ENCODE measurements at regions not wholly inside any gene's neighbourhood (a gene's known extent, or its start where the extent isn't known, plus 50 kb on each side); places are given as distances from the start of the nearest gene placed in this dataset.

DNA sequence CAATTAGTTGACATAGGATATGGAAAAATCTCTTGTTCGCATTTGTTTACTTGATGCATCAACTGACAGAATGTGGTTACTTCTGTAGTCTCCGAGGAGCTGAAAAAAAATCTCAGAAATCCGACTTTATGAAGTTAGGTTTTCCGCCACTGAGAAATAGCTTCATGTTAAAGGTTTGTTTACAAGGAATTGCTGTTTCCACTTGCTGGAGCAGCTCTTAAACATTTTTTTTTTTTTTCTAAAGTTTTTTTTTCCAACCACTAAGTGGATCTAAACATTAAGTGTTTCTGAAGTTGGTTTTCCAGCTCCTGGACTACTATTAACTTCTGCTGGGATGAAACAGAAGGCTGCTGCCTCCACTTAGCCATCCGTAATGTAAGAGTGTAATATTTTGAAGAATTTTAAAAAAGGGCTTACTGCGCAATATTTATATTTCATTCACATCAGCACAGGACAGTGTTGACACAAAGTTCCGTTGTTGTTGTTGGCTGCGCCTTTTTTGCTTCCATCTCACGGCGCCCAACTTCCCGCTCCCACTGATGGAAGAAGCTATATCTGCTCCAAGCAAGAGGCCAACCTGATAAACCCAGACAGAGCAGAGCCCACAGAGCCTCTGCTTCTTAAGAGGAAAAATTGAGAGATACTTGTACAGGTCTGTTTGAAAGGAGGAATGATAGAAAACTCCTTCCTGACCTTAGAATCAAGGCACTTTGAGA lies 167.7 kb upstream of the KCNJ16 start:
- DNase-seq, result no peak

DNA sequence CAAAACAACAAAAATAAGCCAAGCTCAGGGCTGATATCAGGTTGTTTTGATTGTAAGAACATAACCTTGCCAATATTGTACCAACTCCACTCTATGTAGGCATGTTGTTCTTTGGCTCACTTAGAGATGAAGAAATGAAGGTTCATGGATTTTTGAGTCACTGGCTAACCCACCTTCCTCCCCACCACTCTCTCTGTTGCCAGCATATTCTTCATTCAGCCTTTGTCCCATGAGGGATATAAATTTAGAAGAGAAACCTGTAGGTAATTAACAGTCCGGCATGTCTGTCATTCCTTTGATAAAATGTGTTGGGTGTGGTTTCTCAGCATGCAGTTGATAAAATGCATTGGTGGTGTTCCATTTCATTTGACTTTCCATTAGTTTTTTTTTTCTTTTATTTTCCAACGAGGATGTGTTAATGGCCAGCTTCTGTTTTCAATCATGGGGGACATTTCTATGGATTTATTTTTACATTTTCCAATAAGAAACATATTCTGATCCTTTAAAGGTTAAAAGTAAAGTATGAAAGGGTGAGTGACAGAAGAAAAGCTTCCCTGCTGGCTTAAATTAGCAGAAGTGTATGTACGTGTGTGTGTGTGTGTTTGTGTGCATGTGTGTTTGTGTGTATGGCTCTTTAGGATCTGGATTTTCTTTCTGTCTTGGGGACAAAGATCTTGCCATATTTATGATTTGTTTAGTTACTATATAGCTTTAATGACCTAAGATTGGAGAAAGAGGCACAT lies 166.2 kb upstream of the KCNJ16 start:
- no peak for DNase-seq

DNA sequence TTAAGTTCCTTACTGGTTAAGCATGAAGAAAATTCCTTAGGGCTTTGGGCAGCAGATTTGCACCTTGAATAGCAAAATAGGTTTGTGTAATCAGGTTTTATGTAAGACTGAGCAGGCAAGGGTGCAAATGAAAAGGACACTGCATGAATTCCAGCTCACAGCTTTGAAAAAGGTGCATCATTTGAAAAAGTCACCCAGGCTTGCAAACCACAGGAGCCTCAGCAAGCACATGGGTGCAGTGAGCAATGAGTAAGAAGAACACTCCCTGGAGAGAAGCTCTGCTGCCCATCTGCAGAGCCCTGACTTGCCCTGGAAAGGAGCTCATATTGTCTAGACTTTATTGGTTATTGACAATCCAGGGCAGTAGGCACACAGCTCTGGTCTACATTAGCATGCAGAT lies 165.6 kb upstream of the KCNJ16 start:
- DNase-seq, result no peak

DNA sequence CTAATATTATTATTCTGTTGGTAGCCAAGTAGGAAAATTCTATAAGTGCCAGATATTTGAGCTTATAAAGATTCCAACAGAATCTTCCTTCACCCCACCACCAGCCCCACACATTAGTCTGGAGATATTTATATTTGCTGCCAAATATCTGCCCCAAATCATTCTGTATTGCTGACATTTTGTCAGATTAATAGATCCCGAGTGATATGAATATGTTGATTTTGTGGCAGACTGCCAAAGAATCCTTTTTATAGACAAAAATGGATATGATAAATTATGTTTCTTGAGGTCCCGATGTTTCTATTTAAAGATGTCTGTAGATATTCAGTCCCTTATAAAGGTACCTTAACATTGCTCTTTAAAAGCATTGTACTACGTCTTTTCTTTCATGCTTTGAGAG lies 162.2 kb upstream of the KCNJ16 start:
- no peak for DNase-seq

DNA sequence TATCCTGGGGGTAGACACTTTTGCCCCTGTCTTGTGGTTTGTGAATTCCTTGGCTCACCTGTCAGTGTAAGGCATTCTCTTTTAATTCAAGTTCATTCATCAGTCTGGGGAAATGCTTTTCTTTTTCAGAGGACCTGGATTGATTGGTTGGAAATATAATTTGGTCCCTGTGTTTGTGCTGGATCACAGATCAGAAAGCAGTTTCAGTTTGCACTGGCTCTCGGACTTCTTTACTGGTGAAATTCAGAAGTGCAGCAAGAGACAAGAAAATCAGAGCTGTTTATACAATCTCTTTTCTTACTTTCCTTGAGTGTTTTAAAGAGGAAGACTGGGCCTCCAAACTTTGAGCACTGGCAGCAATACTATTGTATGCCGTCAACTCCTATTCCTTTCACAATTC lies 161.8 kb upstream of the KCNJ16 start:
- DNase-seq, result no peak

DNA sequence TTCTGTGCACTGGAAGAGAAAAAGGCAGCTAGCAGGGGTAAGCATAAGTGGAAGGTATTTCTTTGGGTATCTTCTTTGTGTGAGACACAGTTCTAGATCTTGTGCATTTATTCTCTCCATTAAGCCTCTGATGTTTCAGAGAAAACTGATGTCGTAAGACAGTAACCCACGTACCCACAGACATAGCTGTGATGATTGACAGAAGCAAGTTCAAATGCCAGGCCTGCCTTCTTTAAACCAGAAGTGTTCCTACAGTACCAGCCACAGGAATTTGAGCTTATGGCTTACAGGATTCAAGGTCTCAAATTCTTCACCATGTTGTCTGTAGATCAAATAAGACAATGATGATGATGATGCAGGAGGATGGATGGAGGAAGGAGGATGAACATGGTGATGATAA lies 161.4 kb upstream of the KCNJ16 start:
- no peak for DNase-seq

DNA sequence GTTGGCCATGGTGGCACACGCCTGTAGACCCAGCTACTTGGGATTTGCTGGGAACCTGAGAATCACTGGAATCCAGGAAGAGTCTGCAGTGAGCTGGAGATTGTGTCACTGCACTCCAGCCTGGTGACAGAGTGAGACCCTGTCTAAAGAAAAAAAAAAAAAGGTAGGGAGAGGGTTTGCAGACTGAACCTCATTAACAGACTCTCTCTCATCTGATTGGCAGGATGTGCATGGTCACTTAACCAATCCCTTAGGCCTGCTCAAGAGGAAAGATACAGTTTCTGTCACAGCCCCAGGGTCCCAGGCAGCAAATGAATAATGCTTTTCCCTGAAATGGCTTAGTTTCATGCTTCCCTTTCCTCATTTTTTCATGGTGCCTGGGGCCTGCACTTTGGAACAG lies 160.5 kb upstream of the KCNJ16 start:
- no peak for DNase-seq

DNA sequence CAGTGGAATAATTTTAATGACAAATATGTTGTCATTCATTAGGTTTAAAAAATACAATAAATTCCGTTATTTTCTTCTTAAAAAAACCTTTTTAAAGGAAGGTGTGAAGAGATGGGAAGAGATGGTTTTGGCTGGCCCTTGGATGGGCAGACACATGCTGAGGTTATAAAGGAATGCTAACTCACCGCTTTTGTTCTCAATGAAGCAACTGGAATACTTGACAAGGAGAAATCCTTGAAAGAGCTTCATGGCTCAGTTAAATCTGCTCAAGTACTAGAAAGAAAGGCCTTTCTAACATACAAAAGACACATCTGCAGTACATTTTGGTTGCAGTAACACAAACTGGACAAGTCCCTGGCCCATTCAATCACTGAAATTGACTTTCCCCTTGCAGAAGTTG lies 158.3 kb upstream of the KCNJ16 start:
- no peak for DNase-seq

DNA sequence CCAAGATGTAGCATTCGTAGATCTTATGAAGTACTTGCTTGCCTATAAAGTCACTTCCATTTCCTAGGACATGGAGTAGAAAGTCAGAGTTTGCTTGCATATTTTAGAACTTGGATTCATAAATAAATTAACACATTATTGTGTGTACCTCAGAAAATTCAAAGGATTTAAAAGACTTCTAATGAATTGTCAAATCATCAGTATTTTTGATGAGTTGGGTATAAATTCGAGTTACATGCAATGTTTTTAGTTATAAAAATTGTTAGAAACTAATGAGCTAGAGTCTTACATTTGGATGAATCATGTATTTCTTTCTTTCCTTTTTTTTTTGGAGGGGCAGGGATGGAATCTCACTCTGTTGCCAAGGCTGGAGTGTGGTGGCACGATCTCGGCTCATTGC lies 156.9 kb upstream of the KCNJ16 start:
- no peak for DNase-seq

DNA sequence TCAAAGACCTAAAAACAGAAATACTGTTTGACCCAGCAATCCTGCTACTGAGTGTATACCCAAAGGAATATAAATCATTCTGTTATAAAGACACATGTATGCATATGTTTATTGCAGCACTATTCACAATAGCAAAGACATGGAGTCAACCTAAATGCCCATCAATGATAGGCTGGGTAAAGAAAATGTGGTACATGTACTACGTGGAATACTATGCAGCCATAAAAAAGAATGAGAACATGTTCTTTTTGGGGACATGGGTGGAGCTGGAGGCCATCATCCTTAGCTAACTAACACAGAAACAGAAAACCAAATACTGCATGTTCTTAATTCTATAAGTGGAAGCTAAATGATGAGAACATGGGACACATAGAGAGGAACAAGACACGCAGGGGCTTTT lies 155.2 kb upstream of the KCNJ16 start:
- no peak for DNase-seq

DNA sequence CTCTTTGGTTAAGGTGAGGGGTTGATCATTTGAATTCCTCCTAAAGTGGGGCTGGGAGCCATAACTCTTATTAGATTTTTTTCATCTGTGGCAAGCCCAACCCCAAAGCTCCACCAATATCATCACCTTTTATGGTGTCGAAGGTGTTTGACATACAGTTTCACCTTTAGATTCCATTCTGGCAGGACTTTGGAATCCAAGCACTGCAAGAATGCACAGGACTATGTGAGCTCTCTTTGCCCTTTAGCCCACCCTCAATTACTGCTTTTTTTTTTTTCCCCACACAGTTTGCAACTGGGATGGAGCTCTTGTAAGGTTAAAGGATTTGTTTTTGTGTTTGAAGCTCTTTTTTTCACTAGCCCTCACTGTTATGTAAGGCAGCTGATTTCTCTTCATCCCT lies 154.0 kb upstream of the KCNJ16 start:
- no peak for DNase-seq

DNA sequence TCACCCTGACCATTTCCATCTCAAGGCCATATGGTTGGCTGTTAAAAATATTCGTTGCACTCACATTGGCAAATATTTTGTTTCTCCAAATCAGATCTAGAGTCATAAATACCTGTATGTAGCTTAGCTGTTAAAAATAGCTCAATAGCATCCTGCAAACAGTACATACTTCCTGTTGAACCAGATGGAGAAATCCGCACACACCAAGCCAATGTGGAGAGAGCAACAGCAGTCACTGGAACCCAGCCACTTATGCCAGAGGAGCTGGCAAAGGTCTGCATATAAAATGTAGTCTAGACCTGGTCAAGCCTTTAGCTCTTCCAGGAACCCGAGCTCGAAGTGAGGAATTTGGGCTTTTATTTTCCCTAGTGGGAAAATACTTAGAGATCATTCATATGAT lies 146.4 kb upstream of the KCNJ16 start:
- no peak for DNase-seq

DNA sequence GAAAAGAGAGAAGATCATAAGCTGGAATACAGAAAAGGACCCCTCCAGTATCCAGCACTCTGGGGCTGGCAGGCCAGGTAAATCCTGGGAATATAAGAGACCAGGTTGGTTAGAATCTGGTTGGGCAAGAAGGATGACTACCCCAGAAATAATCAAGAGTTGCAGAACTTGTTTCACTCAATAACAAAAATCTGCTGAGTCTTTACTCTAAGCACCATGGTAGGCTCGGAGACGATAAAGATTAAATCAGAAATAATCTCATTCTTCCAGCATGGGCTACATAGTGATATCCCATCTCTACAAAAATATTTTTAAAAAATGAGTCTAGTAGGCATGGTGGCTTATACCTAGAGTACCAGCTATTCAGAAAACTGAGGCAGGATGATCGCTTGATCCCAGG lies 138.0 kb upstream of the KCNJ16 start:
- no peak for DNase-seq

DNA sequence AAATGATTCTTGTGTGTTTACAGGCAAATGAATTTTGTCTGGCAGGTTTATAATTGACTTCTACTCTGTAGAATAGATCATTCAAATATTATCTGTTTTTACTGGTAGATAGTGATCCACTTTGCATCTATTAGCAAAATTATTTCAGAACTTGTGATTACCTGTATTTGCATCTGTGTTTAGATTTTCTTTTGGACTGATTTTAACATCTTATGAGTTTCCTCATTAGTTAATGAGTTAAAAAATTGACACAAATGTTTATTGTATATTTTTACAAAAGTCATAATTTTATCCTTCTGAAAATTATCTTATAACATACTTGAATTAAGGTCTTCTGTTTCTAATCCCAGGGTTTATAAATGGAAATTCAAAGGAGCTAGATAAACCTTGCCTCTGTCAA lies 132.0 kb upstream of the KCNJ16 start:
- DNase-seq, result no peak

DNA sequence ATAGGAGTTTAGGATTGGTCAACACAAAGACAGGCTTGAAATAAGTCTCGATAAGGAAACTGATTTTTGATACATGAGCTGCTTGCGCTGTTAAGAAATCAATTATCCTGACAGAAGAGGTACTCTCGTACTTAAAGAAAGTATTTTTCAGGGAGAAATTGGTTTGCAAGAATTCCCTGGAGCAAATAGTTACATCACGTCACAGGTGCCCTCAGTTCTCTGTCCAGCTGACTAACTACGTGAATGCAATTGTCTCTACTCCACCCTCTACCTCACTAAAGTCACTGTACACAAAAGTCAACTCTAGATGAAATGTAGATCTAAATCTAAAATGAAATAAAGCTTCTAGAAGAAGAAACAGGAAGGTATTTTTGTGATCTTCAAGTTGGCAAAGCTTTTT lies 130.6 kb upstream of the KCNJ16 start:
- DNase-seq, result no peak

DNA sequence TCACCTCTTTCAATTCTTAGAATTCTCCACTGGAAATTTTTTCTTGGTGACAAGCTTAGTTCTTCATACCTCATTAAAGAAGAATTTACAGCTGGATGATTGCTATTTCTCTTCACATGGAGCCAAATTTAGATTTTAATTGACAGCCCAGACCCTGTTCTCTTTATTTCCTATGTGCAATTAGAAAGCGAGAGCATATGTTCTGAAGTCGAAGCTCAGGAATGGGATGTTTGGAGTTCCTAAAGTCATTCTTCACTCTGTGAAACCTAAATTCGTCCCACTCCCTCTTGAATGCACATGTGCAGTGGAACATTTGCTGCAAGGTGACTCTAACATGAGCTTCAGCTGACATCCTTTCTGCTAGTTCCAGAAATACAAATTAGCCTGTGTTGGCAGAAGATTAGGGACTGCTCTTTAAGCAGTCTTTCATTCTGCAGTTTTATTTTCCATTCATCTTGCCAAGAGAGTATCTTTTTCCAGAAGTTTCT lies 129.3 kb upstream of the KCNJ16 start:
- no peak for DNase-seq

DNA sequence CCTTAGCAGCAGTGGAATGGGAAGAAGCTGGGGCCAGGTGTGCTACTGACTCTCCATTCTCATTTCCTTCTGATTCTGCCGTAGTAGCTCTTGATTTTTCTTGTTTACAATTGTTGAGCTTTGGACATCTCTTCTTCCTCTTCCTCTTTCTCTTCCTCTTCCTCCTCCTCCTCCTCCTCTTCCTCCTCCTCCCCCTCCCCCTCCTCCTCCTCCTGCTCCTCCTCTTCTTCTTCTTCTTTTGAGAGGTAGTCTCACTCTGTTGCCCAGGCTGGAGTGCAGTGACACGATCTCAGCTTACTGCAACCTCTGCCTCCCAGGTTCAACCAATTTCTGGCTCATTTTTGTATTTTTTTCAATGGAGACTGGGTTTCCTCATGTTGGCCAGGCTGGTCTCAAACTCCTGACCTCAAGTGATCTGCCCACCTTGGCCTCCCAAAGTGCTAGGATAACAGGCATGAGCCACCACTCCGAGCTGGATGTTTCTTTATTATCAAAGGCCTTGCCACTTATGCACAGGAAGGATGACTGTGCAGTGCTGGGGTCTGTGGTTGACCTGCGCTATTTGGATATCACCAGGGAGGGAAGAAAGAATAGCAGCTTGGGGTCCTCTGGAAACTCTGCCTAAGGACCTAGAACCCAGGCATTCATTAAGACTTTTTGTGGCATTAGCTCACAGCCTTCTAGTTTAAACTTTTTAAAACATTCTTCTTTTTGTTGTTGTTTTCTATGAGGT lies 127.8 kb upstream of the KCNJ16 start:
- no peak for DNase-seq

DNA sequence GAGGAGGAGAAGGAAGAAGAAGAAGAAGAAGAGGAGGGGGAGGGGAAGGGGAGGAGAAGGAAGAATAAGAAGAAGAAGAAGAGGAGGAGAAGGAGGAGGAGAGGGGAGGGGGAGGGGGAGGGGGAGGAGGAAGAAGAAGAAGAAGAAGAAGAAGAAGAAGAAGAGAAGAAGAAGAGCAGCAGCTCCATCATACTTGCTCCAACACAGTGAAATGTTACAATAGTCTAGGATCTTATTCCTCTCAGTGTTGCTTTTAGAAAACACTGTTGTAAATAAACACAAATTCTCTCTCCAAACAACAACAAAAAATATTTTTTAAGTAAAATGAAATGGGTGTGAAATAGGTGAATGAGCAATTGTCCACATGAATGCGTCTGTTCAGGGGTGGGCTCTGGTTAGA lies 126.6 kb upstream of the KCNJ16 start:
- DNase-seq, result no peak

DNA sequence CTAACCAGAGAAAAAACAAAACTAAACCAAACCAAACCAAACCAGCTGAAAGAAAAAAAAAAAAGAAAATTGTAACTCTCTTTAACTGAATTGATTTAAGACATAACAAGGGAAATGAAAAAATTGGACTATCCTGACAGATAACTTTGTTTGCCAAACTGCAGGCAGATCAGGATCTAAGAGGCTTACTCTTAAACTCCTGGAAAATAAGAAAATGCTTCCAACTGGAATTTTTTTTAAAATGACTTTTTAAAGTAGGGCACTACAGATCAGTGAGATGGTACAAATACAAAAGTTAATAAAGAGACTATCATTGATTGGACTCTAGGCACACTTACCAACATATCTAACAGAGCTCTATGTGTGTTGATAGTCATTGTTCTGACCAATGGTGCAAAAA lies 125.5 kb upstream of the KCNJ16 start:
- DNase-seq, result no peak

DNA sequence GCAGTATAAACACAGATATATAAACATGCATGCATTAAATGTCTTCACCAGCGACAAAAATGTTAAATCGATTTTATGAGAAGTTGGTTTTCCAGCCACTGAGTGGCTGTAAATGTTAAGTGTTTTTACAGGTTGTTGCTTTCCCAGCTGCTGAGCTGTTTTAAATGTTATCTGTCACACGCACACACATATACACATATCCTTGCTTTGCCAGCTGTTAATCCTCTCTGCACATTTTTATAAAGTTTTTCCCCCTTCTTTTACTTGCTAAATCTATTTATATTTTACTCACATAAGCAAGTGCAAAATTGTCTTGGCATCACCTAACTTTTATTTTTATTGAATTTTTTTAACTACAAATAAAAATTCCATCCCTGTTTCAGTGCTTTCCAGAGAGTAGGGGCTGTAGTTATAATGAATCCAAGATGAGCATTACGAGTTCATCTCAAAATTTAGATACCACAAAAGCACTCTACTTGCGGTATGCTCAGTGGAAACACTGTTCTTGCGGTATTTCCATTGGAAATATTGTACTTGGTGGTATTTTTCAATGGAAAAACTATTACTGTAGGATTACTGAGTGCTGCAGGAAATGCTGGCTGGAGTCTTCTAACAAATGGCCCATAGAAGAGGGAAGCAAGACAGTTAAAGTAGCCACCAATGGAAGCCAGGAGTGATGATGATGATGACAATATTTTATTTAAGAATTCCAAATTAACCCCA lies 124.9 kb upstream of the KCNJ16 start:
- no peak for DNase-seq

DNA sequence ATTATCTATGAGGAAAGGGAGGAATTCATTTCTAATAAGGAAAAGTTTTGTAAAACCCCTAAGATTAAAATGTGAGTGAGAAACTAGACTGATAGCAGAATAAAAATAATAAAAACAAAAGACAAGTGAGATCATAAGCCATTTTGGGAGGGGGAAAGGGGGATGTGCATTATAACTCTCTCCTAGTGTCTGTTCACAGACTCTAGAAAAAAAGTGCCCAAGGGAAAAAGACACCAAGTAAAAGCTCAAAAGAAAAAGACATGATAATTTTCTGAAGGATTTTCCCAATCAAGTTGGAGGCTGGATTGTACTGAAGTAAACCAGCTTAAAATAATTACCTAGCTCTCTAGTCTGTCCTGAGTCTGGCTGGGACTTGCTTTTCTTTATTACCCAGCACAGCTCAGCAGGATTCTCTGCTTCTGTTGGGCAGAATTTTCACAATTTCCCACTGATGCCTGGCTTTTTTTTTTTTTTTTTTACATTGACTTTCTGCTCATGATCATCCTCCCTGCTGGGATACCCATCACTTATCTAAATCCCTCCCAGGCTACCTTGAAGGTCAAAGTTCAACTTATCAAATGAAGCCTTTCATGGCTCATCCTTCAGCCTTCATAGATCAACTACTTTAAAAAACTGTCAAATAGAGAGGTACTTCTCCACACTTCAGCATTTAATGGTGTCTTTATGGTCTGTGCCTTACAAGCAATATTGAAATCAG lies 124.2 kb upstream of the KCNJ16 start:
- DNase-seq, result no peak

DNA sequence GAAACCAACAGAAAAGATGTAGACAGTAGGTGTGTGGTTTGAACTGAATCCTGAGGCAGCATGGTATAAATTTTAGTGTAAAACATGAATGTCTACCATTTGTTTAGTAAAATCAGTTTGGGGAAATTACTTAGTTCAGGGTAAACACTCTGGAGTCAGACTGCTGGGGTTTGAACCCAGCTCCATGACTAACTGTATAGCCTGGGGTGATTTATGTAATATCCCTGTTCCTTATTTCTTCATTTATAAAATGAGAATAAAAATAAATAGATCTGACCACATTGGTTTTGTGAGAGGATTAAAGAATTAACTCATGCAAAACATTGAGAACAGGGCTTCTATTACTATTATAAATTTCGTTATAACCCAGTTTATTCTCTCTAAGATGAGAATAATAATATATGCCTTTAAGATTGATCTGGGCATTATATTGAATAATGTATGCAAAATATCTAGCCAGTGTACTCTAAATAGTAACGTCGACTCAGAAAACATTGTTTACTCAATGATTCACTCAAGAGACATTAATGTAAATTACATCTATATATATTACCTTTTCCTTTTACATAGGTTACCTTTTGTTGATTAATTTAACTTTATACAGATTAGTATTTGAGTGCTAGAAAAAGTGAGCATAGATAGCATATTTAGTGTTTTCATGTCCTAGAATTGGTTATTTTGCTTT lies 120.6 kb upstream of the KCNJ16 start:
- DNase-seq, result no peak
